ENCODE measurements at regions not wholly inside any gene's neighbourhood (a gene's known extent, or its start where the extent isn't known, plus 50 kb on each side); places are given as distances from the start of the nearest gene placed in this dataset.

- Histone ChIP-seq H3K9ac (ENCODE audit: low read length) (no peak overlapping the region), H2AFZ (ENCODE audit: low read length) (no peak overlapping the region), H3K79me2 (ENCODE audit: low read length) (no peaks in the 10 kb centered on the region), H3K4me2 (ENCODE audit: low read depth, low read length) (no peak overlapping the region), H3K9me2 (replicated peaks; ENCODE audit: insufficient read depth, low read length) (no peaks in the 10 kb centered on the region), H3K4me3 (ENCODE audit: low read length) (no peak overlapping the region), H3K9me3 (replicated peaks; ENCODE audit: insufficient read depth, low read length) (no peaks in the 10 kb centered on the region), H4K20me1 (ENCODE audit: insufficient read depth, low read length) (no peaks in the 10 kb centered on the region), H3K27me3 (replicated peaks; ENCODE audit: insufficient read depth, low read length) (no peaks in the 10 kb centered on the region), H3K36me3 (replicated peaks; ENCODE audit: insufficient read depth, low read length) (no peaks in the 10 kb centered on the region), H3K27ac (ENCODE audit: low read length) (no peak overlapping the region), H3K4me1 (ENCODE audit: low read length) (no peaks in the 10 kb centered on the region), H3F3A (ENCODE audit: insufficient read depth, low read length) (no peaks in the 10 kb centered on the region)
- TF ChIP-seq EZH2 (optimal IDR thresholded peaks at IDR 0.05; ENCODE audit: low read depth, low read length) (no peak), EZH2phosphoT487 (IDR thresholded peaks at IDR 0.05; ENCODE audit: low read length) (no peak)
- TF ChIP-seq, protein P1, sequence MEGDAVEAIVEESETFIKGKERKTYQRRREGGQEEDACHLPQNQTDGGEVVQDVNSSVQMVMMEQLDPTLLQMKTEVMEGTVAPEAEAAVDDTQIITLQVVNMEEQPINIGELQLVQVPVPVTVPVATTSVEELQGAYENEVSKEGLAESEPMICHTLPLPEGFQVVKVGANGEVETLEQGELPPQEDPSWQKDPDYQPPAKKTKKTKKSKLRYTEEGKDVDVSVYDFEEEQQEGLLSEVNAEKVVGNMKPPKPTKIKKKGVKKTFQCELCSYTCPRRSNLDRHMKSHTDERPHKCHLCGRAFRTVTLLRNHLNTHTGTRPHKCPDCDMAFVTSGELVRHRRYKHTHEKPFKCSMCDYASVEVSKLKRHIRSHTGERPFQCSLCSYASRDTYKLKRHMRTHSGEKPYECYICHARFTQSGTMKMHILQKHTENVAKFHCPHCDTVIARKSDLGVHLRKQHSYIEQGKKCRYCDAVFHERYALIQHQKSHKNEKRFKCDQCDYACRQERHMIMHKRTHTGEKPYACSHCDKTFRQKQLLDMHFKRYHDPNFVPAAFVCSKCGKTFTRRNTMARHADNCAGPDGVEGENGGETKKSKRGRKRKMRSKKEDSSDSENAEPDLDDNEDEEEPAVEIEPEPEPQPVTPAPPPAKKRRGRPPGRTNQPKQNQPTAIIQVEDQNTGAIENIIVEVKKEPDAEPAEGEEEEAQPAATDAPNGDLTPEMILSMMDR (IDR thresholded peaks at IDR 0.05; ENCODE audit: low read length) = no peak
- no peak for DNase-seq
These were observed 70.6 kb upstream of the PAXBP1 start for GRCh38 chr21:32842146-32842545.

DNA sequence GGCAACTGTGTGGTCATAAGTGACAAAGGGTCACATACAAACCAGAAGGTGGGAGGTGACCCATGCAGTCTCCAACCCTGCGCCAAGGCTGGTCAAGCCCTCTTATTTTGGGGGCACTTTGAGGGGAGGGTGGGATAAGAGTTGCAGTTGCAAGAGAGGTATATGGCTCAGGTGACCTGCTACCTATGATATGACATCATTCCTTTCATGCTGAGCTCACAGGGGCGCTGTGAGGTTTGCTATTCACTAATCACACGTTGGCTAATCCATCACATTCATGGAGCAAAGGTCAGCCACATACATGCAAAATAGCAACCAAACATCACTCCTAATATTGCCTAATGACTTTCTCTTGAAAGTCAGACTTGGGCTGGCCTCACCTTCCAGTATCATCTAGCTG lies 72.0 kb upstream of the PAXBP1 start:
- Histone ChIP-seq H3F3A (ENCODE audit: insufficient read depth, low read length) (no peaks in the 10 kb centered on the region), H3K27me3 (replicated peaks; ENCODE audit: insufficient read depth, low read length) (no peaks in the 10 kb centered on the region), H3K27ac (ENCODE audit: low read length) (no peak overlapping the region), H3K36me3 (replicated peaks; ENCODE audit: insufficient read depth, low read length) (no peaks in the 10 kb centered on the region), H3K9me3 (replicated peaks; ENCODE audit: insufficient read depth, low read length) (no peaks in the 10 kb centered on the region), H4K20me1 (ENCODE audit: insufficient read depth, low read length) (no peaks in the 10 kb centered on the region), H3K79me2 (ENCODE audit: low read length) (no peaks in the 10 kb centered on the region), H3K4me1 (ENCODE audit: low read length) (no peaks in the 10 kb centered on the region), H3K4me2 (ENCODE audit: low read depth, low read length) (no peak overlapping the region), H2AFZ (ENCODE audit: low read length) (no peak overlapping the region), H3K9me2 (replicated peaks; ENCODE audit: insufficient read depth, low read length) (no peaks in the 10 kb centered on the region), H3K9ac (ENCODE audit: low read length) (no peak overlapping the region), H3K4me3 (ENCODE audit: low read length) (no peak overlapping the region)
- no peak for DNase-seq
- no peak for TF ChIP-seq EZH2phosphoT487 (IDR thresholded peaks at IDR 0.05; ENCODE audit: low read length)
- TF ChIP-seq, protein P1 (IDR thresholded peaks at IDR 0.05; ENCODE audit: low read length) = no peak
- TF ChIP-seq EZH2 (optimal IDR thresholded peaks at IDR 0.05; ENCODE audit: low read depth, low read length) = no peak

DNA sequence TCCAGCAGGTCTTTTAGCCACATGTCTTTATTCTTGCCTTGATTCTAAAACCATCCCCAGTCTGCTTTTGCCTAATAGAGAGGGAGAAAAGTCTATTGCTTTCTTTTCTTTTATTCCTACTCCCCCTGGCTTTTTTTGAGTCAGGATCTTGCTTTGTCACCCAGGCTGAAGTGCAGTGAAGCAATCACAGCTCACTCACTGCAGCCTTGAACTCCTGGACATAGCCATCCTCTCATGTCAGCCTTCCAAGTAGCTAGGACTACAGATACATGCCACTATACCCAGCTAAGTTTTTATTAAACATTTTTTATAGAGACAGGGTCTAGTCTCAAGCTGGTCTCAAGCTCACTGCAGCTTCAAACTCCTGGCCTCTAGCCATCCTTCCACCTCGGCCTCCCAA lies 72.5 kb upstream of the PAXBP1 start:
- Histone ChIP-seq H3K27me3 (replicated peaks; ENCODE audit: insufficient read depth, low read length) (no peaks in the 10 kb centered on the region), H3K4me1 (ENCODE audit: low read length) (no peaks in the 10 kb centered on the region), H3F3A (ENCODE audit: insufficient read depth, low read length) (no peaks in the 10 kb centered on the region), H3K4me2 (ENCODE audit: low read depth, low read length) (no peak overlapping the region), H3K4me3 (ENCODE audit: low read length) (no peak overlapping the region), H4K20me1 (ENCODE audit: insufficient read depth, low read length) (no peaks in the 10 kb centered on the region), H2AFZ (ENCODE audit: low read length) (no peak overlapping the region), H3K79me2 (ENCODE audit: low read length) (no peaks in the 10 kb centered on the region), H3K9ac (ENCODE audit: low read length) (no peak overlapping the region), H3K27ac (ENCODE audit: low read length) (no peak overlapping the region), H3K9me3 (replicated peaks; ENCODE audit: insufficient read depth, low read length) (no peaks in the 10 kb centered on the region), H3K36me3 (replicated peaks; ENCODE audit: insufficient read depth, low read length) (no peaks in the 10 kb centered on the region), H3K9me2 (replicated peaks; ENCODE audit: insufficient read depth, low read length) (no peaks in the 10 kb centered on the region)
- TF ChIP-seq, protein P1 (IDR thresholded peaks at IDR 0.05; ENCODE audit: low read length) = no peak
- TF ChIP-seq EZH2phosphoT487 (IDR thresholded peaks at IDR 0.05; ENCODE audit: low read length) (no peak), EZH2 (optimal IDR thresholded peaks at IDR 0.05; ENCODE audit: low read depth, low read length) (no peak)
- DNase-seq = no peak
